PC-3 (cell line): ENCODE measurements at regions not wholly inside any gene's neighbourhood (a gene's known extent, or its start where the extent isn't known, plus 50 kb on each side); places are given as distances from the start of the nearest gene placed in this dataset.

Experiments used
- ATAC-seq: fragments of 200-7000 bp; cut with Tn5 transposase; 2 replicates; pipeline ENCODE4 v1.9.1; 2020; ENCODE audit warnings: mild to moderate bottlenecking, moderate library complexity
- BruUV-seq: library from RNA; stranded (reverse); fragments of 400-500 nt; replicated peaks from 2 replicates; lab custom pipeline; 2021; lab: Mats Ljungman, UMichigan
- CTCF ChIA-PET: fragments of 300-600 bp; sonication (Branson Sonifier 250); formaldehyde crosslinking; loops from one replicate; lab custom pipeline; 2022; ENCODE audit warnings: antibody characterized with exemption; lab: Charles Lee
- POLR2A ChIA-PET: fragments of 300-600 bp; sonication (Branson Sonifier 250); formaldehyde crosslinking; loops from one replicate; lab custom pipeline; 2022; ENCODE audit warnings: antibody characterized with exemption; ENCODE audit not compliant: unreplicated experiment; lab: Charles Lee
- DNase-seq: peaks from one replicate; pipeline ENCODE4 v3.0.0-alpha.2; 2015
- H2AFZ ChIP-seq: fragments of 300-600 bp; sonication (generic); 2 replicates; pipeline ENCODE4 v1.6.0; 2016; ENCODE audit warnings: antibody characterized with exemption, low read length
- H3F3A ChIP-seq: fragments of 300-600 bp; sonication (generic); one replicate; pipeline ENCODE4 v1.6.0; 2017; ENCODE audit warnings: antibody characterized with exemption, low read length, control low read depth, mild to moderate bottlenecking; ENCODE audit not compliant: unreplicated experiment
- H3K27ac ChIP-seq: fragments of 300-600 bp; sonication (generic); 2 replicates; pipeline ENCODE4 v1.5.1; 2016; ENCODE audit warnings: mild to moderate bottlenecking, low read length
- H3K27me3 ChIP-seq: fragments of 300-600 bp; sonication (generic); 2 replicates; pipeline ENCODE4 v1.6.1; 2016; ENCODE audit warnings: low read length, mixed read lengths
- H3K36me3 ChIP-seq: fragments of 300-600 bp; sonication (generic); 2 replicates; pipeline ENCODE4 v1.6.1; 2016; ENCODE audit warnings: low read depth, mixed run types, low read length, mixed read lengths
- H3K4me1 ChIP-seq: fragments of 300-600 bp; sonication (generic); 2 replicates; pipeline ENCODE4 v1.5.1; 2016; ENCODE audit warnings: low read length; ENCODE audit not compliant: insufficient read depth
- H3K4me2 ChIP-seq: fragments of 300-600 bp; sonication (generic); 2 replicates; pipeline ENCODE4 v1.6.0; 2016; ENCODE audit warnings: low read length
- H3K4me3 ChIP-seq: fragments of 300-600 bp; sonication (generic); 2 replicates; pipeline ENCODE4 v1.5.1; 2016; ENCODE audit warnings: mild to moderate bottlenecking, low read length, mixed read lengths
- H3K79me2 ChIP-seq: fragments of 300-600 bp; sonication (generic); 2 replicates; pipeline ENCODE4 v1.6.1; 2017; ENCODE audit warnings: low read length, mixed read lengths
- H3K9ac ChIP-seq: fragments of 300-600 bp; sonication (generic); 2 replicates; pipeline ENCODE4 v1.6.0; 2016; ENCODE audit warnings: mild to moderate bottlenecking, low read length
- H3K9me2 ChIP-seq: fragments of 300-600 bp; sonication (generic); replicated peaks from 2 replicates; pipeline ENCODE4 v1.6.1; 2016; ENCODE audit warnings: mixed run types, low read length, mixed read lengths
- H3K9me3 ChIP-seq: fragments of 300-600 bp; sonication (generic); 2 replicates; pipeline ENCODE4 v1.6.1; 2016; ENCODE audit warnings: low read length, mixed read lengths
- H4K20me1 ChIP-seq: fragments of 300-600 bp; sonication (generic); 2 replicates; pipeline ENCODE4 v1.6.1; 2016; ENCODE audit warnings: low read length, mixed read lengths
- EZH2 ChIP-seq: fragments of 300-600 bp; sonication (generic); IDR thresholded peaks from one replicate; pipeline ENCODE4 v1.6.1; 2017; ENCODE audit warnings: antibody characterized with exemption, mild to moderate bottlenecking, low read length; ENCODE audit not compliant: unreplicated experiment
- EZH2phosphoT487 ChIP-seq: fragments of 300-600 bp; sonication (generic); IDR thresholded peaks from 2 replicates; pipeline ENCODE4 v1.6.1; 2018; ENCODE audit warnings: mild to moderate bottlenecking, antibody characterized with exemption, low read length, borderline replicate concordance
- intact Hi-C: fragments of 100-400 bp; cut with micrococcal nuclease; formaldehyde crosslinking; loops from 2 replicates; pipeline ENCODE4 v1.9.0; 2023
- TF ChIP-seq, protein P1 (sequence below): fragments of 300-600 bp; sonication (generic); conservative IDR thresholded peaks from 2 replicates; pipeline ENCODE4 v1.5.1; 2017; ENCODE audit warnings: antibody characterized with exemption, low read depth, mild to moderate bottlenecking, low read length

DNA sequence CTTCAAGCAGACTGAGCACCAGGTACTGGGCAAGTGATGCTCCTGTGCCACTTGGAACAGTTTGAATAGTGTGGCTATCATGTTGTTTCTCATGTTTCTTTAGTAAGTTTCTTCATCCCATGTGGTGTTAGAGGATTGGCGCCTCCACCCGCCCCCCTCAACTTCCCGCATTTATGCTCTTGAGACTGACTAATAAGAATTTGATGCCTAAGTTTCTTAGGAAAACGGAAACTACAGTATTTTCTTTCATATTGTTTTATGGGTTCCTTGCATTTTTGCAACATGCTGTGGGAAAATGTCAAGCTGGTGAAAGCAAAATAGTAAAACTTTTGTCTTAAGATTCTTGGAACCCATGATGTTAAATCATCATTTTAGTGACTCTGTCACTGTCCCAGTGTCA, 101.2 kb upstream of the SLC4A4 start:
- Histone ChIP-seq H3K4me3 (no peak overlapping the region), H3K27me3 (no peaks in the 10 kb centered on the region), H2AFZ (no peak overlapping the region), H3K9me2 (no peaks in the 10 kb centered on the region), H3F3A (no peaks in the 10 kb centered on the region), H3K4me2 (no peak overlapping the region), H3K9me3 (no peaks in the 10 kb centered on the region), H3K4me1 (peaks cover 10% of the 10 kb centered on the region), H3K79me2 (no peaks in the 10 kb centered on the region), H4K20me1 (no peaks in the 10 kb centered on the region), H3K36me3 (no peaks in the 10 kb centered on the region), H3K9ac (no peak overlapping the region), H3K27ac (no peak overlapping the region)
- BruUV-seq: no TSS peak
- ChIA-PET POLR2A (no interaction called here), CTCF (no interaction called here)
- ATAC-seq: no peak
- DNase-seq: no peak
- TF ChIP-seq EZH2 (no peak), EZH2phosphoT487 (no peak)
- TF ChIP-seq, protein P1, sequence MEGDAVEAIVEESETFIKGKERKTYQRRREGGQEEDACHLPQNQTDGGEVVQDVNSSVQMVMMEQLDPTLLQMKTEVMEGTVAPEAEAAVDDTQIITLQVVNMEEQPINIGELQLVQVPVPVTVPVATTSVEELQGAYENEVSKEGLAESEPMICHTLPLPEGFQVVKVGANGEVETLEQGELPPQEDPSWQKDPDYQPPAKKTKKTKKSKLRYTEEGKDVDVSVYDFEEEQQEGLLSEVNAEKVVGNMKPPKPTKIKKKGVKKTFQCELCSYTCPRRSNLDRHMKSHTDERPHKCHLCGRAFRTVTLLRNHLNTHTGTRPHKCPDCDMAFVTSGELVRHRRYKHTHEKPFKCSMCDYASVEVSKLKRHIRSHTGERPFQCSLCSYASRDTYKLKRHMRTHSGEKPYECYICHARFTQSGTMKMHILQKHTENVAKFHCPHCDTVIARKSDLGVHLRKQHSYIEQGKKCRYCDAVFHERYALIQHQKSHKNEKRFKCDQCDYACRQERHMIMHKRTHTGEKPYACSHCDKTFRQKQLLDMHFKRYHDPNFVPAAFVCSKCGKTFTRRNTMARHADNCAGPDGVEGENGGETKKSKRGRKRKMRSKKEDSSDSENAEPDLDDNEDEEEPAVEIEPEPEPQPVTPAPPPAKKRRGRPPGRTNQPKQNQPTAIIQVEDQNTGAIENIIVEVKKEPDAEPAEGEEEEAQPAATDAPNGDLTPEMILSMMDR: no peak
- intact Hi-C loops: no loop called here

DNA sequence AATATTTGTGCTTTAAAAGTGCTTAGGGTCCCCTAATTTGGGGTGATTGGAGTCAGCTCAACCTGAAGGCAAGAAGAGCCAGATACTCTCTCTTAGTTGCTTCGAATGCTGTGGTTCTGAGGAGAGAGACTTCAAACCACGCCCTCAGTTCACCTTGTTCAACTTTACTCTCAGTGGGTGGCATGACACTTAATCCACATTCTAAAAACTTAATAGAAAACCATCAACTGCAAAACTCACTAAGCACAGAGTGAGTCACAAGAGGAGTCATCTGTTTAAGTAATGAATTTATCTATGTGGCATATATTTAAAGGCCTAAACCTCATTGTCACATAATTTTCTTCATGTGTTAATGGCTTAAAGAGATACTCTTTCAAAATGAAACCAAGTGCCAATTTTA, 99.5 kb upstream of the SLC4A4 start:
- no peaks in the 10 kb centered on the region for H4K20me1 ChIP-seq
- H3K27me3 ChIP-seq: no peaks in the 10 kb centered on the region
- POLR2A ChIA-PET: interaction anchor here (0.6 kb wide), 1 partner anchor 19 kb away, joined by 4 read pairs; no protein-coding TSS in a partner anchor
- H3K9me2 ChIP-seq: no peaks in the 10 kb centered on the region
- no peaks in the 10 kb centered on the region for H3K9me3 ChIP-seq
- H2AFZ ChIP-seq: no peak overlapping the region
- TF ChIP-seq EZH2 (no peak), EZH2phosphoT487 (no peak)
- TF ChIP-seq, protein P1: no peak
- CTCF ChIA-PET: no interaction called here
- H3K27ac ChIP-seq: no peak overlapping the region
- H3F3A ChIP-seq: no peaks in the 10 kb centered on the region
- H3K9ac ChIP-seq: no peak overlapping the region
- no peak overlapping the region for H3K4me2 ChIP-seq
- DNase-seq (peak; percentile 75), ATAC-seq (peak; percentile 98)
- no peak overlapping the region for H3K4me3 ChIP-seq
- no peaks in the 10 kb centered on the region for H3K79me2 ChIP-seq
- no peaks in the 10 kb centered on the region for H3K36me3 ChIP-seq
- intact Hi-C loops: no loop called here
- peaks cover 10% of the 10 kb centered on the region for H3K4me1 ChIP-seq
- no TSS peak for BruUV-seq

DNA sequence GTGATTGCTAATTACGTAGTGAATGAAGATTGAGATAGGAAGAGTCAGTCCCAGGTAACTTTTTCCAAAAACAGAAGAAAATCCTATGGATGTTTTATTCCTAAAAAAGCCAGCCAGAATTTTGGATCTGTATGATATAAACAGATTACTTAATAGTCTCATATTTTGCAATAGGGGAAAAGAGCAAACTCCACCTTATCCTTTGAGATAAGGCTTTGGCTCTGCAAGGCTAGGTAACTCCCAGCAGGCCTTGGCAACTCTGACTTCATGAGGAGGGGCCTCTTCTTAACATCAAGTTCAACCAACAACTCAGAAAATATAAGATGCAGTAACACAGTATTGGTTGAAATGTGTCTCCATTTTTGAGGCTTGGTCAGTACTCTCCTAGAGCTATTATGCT, 98.7 kb upstream of the SLC4A4 start:
- CTCF ChIA-PET: no interaction called here
- TF ChIP-seq, protein P1: no peak
- TF ChIP-seq EZH2: no peak
- TF ChIP-seq EZH2phosphoT487: no peak
- BruUV-seq: no TSS peak
- Histone ChIP-seq H3K4me2 (no peak overlapping the region), H3K79me2 (no peaks in the 10 kb centered on the region), H3K9me2 (no peaks in the 10 kb centered on the region), H3F3A (no peaks in the 10 kb centered on the region), H4K20me1 (no peaks in the 10 kb centered on the region), H3K4me3 (no peak overlapping the region), H2AFZ (no peak overlapping the region), H3K27me3 (no peaks in the 10 kb centered on the region), H3K4me1 (peaks cover 10% of the 10 kb centered on the region), H3K36me3 (no peaks in the 10 kb centered on the region), H3K27ac (no peak overlapping the region), H3K9me3 (no peaks in the 10 kb centered on the region), H3K9ac (no peak overlapping the region)
- DNase-seq (no peak), ATAC-seq (no peak)
- intact Hi-C loops: no loop called here
- POLR2A ChIA-PET: no interaction called here
